ENCODE measurements at regions not wholly inside any gene's neighbourhood (a gene's known extent, or its start where the extent isn't known, plus 50 kb on each side); places are given as distances from the start of the nearest gene placed in this dataset.

- TF ChIP-seq POLR2A (IDR thresholded peaks at IDR 0.05) (no peak), CTCF (IDR thresholded peaks at IDR 0.05) (no peak), EP300 (IDR thresholded peaks at IDR 0.05) (no peak)
Observed at GRCh38 chr7:17067691-17068090, 185.9 kb upstream of the AGR3 start.

Measured in sigmoid colon (tissue), 4 donors.